HG03342 (cell line): ENCODE measurements at regions not wholly inside any gene's neighbourhood (a gene's known extent, or its start where the extent isn't known, plus 50 kb on each side); places are given as distances from the start of the nearest gene placed in this dataset.
"Not testable (repeated sequence)": the region's sequence is repeated elsewhere in the genome, so short reads cannot be mapped to it uniquely, and the experiment has no call there.

Experiments used
- ATAC-seq: cut with Tn5 transposase; IDR thresholded peaks from one replicate; pipeline ENCODE4 v1.9.1; 2021; ENCODE audit warnings: mild to moderate bottlenecking, moderate library complexity; ENCODE audit not compliant: unreplicated experiment

DNA sequence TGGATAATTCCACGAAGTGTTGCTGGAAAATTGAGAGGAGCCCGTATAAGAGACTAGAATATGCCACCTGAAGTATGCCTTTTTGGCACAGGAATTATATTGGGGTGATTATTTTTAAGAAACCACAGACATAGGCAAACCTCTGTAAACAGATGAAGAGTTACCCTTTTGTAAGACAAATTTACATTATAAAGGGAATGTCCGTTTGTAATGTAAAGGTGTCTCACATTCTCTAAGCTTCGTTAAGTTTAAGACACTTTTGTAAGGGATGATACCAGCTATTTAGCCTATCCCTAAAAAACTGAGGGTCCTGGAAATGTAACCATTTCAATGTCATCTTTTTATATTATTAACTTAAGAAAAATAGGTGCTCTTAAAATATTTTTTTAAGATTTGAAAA is 432.8 kb upstream of the SYT4 start:
- no peak for ATAC-seq

DNA sequence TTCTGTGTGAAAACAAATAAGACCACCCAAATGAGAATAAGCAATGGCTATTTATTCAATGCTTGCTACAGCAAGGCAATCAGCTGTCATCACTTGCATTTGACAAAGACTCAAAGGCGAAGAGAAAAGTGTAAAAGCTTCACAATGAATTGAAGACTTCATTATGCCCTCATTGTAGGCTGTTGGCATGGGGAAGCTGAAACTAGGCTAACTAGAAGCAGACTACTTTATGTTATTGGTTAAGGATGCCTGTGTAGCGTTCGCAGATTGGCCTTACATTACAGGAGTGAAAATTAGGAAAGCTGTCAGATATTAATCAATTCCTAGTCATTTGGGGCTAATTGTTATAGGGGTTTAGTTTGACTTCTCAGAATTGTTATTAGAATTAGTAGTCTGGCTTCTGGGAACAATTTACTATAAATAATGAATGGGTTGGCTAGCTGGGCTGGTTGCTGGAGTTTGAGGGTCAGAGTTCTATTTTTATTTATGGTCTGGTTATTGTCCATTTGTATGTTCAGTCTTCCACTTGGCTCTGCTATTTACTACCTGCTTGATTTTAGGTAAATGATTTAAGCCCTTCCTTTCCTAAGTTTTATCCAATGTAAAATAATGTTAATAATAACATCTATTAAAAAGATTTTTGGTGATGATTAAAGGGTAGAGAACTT is 437.2 kb upstream of the SYT4 start:
- ATAC-seq = no peak

DNA sequence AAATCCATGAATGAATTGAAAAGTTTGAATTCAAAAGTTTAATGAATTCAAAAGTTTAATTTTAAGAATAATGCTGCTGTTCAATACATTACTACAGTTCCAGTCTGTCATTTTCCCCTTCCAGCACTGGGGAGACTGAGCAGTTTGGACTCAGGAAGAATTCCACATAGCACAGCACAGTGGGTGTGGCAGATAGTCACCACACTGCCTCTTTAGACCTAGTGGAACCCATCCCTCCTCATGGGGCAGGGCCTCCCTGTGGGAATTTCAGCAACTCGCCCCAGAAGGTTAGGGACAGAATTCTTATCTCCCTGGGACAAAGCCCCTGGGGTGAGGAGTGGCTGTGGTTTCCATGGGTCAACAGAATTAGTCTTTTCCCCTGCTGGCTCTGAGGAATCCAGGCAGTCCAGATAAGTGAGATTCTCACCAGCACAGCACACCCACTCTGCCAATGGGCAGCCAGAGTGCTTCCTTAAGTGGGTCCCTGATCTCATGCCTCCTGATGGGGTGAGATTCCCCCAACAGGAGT is 442.0 kb upstream of the SYT4 start:
- ATAC-seq = no peak

DNA sequence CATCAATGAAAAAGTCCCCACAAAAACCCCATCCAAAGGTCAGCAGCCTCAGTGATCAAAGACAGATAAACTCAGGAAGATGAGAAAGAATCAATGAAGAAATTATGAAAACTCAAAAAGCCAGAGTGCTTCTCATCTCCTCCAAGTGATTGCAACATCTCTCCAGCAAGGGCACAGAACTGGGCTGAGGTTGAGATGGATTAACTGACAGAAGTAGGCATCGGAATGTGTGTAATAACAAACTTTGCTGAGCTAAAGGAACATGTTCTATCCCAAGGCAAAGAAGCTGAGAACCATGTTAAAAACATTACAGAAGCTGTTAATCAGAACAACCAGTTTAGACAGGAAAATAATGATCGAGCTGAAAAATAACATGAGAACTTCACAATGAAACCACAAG is 442.8 kb upstream of the SYT4 start:
- ATAC-seq = no peak

DNA sequence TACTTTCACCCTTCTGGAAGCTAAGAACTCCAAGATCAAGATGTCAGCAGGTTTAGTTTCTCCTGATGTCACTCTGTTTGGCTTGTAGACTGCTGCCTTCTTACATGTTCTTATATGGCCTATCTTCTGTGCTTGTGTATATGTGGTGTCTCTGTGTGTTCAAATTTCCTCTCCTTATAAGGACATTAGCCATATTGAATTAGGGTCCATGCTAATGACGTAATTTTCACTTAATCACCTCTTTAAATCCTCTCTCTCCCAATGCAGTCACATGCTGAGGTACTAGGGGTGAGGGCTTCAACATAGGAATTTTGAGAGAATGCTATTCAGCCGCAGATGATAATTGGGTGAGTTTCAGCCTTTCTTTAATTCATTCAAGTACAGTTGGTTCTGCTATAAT is 458.3 kb upstream of the SYT4 start:
- no peak for ATAC-seq

GRCh38 chr18:43744960-43745745 is 467.9 kb upstream of the SYT4 start:
- ATAC-seq = no peak

DNA sequence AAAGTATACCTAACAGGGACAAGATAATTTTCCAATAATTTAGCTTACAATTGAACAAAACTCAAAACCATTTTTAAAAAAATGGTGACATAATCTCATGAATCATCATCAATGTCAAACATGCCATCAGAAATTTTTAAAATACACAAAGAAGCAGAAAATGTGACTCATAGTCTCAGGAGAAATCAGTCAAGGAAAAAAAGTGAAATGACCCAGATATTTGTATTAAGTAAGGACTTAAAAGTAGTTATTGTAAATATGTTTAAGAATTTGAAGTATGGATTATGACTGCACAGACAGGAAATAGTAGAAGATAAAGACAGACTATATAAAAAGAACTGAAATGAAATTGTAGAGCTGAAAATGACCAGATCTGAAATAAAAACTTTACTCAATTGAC is 473.9 kb upstream of the SYT4 start:
- no peak for ATAC-seq

DNA sequence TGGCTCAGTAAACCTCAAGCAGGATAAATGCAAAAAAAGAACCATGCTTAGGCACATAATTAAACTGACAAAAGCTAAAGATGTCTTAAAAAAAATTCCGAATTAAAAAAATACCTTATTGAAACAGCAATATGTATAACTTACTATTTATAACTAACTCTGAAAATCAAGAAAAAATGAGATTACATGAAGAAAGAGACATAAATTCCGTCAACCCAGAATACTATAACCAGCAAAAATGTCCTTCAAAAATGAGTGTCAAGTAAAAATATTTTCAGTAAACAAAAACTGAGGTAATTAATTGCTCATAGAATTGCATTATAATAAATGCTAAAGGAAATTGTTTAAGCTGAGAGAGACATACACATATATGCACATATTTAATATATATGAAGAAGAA is 474.5 kb upstream of the SYT4 start:
- ATAC-seq = no peak

- no peak for ATAC-seq
Observed at GRCh38 chr18:43757273-43757672, 480.0 kb upstream of the SYT4 start.

GRCh38 chr18:43758734-43759133 is 481.4 kb upstream of the SYT4 start:
- ATAC-seq = no peak

GRCh38 chr18:43760010-43760409 is 482.7 kb upstream of the SYT4 start:
- ATAC-seq = no peak

- no peak for ATAC-seq
Observed at GRCh38 chr18:43772907-43773306, 495.6 kb upstream of the SYT4 start.

- ATAC-seq = no peak
Observed at GRCh38 chr18:43774497-43774896, 497.2 kb upstream of the SYT4 start.

DNA sequence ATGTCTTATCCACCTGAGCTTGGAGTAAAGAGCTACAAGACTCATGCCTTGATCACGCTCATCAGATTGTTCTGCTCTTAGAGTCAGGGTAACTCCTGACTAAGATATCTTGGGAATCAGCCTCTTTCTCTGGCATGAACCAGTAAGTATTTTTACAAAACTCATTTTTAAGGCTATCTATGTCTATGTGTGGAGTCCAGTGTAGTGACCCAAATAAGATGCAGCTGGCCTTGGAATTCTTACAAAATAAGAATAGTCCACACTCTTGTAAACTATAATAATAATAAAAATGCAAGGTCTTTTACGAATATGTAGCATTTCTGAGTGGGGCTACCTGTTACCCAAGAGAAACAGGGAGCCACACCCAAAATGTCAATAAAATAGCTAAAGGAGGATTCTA is 498.3 kb upstream of the SYT4 start:
- no peak for ATAC-seq

- ATAC-seq = no peak
Observed at GRCh38 chr18:43776997-43777396, 499.7 kb upstream of the SYT4 start.

GRCh38 chr18:43777636-43778304 is 500.5 kb upstream of the SYT4 start:
- no peak for ATAC-seq

DNA sequence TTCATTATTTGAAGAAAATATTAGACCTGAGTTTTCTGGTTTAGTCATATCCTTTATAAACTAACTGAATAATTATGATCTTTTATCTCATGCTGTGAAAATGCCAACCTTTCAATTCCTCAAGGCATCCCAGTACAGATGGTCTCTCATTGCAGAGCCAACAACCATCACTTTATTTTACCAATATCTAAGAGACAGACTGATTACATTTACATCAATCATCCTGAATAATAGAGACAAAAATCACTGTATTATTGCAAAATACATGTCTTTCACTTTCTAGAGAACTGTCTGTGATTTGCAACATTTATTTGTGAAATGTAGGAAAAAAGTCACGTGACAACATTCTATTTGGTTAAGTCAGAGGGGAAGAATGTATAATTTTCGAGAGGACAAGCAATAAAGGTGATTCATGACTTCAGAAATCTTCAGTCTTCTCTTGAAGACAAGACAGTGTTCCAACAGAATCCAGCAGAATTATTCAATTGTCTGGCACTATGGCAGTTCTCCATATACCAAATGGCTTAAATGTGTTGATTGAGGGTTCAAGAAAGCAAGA is 503.6 kb upstream of the SYT4 start:
- no peak for ATAC-seq

DNA sequence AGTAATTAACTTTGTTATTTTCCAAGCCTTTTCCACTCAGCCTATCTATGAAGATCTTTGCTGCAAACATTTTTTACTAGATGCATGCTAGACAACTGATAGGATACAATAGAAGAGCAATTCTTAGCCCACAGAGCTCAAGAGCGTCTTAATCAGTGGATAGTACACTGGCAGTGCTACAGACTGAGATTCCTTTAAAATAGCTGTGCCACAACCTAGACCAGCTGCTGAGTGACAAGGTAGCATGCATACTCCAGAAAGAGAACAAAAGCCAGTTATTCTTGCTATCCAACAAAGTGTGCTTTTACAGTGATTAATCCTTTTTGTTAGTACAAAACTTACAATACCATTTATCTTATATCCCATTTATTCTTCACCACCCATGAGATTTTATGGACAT is 507.9 kb upstream of the SYT4 start:
- ATAC-seq = no peak

DNA sequence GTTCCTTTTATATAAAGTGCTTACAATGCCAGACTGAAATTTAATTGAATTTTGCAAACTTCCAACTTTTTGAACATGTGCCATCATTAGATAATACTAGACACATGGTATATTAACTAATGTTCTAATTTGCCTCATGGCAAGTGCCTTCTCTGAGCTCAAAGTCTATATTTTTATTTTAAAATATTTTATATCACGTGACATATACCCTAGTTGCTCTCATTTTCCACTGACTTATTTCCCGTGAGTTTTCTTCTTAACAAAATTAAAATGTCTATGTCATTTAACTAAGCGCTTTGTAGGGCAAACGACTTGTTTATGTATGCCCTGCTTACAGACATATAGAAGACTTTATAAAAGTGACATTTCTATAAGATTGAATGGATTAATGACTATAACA is 509.6 kb upstream of the SYT4 start:
- no peak for ATAC-seq

GRCh38 chr18:43787721-43788120 is 510.4 kb upstream of the SYT4 start:
- ATAC-seq = not testable (repeated sequence)

GRCh38 chr18:43789234-43790000 is 512.1 kb upstream of the SYT4 start:
- no peak for ATAC-seq
